ENCODE measurements at regions not wholly inside any gene's neighbourhood (a gene's known extent, or its start where the extent isn't known, plus 50 kb on each side); places are given as distances from the start of the nearest gene placed in this dataset.

- Histone ChIP-seq H3K36me3 (no peaks in the 10 kb centered on the region), H3K9me3 (ENCODE audit: severe bottlenecking) (no peaks in the 10 kb centered on the region), H3K27me3 (ENCODE audit: insufficient read depth, low read depth, severe bottlenecking) (no peaks in the 10 kb centered on the region), H3K27ac (no peak overlapping the region), H3K4me3 (ENCODE audit: low read depth, low read length) (no peak overlapping the region)
- TF ChIP-seq CTCF (IDR thresholded peaks at IDR 0.05; ENCODE audit: low read depth, low read length): no peak
- no peak for DNase-seq
These were observed 647.0 kb upstream of the PCDH10 start for GRCh38 chr4:132502096-132502552.

- no peak for DNase-seq
- no peaks in the 10 kb centered on the region for H3K36me3 ChIP-seq
- no peak for TF ChIP-seq CTCF (IDR thresholded peaks at IDR 0.05; ENCODE audit: low read depth, low read length)
- H3K27me3 ChIP-seq (ENCODE audit: insufficient read depth, low read depth, severe bottlenecking): no peaks in the 10 kb centered on the region
- H3K9me3 ChIP-seq (ENCODE audit: severe bottlenecking): no peaks in the 10 kb centered on the region
- H3K27ac ChIP-seq: no peak overlapping the region
- no peak overlapping the region for H3K4me3 ChIP-seq (ENCODE audit: low read depth, low read length)
These were observed 644.7 kb upstream of the PCDH10 start for GRCh38 chr4:132504438-132504837.

GRCh38 chr4:132506568-132506967, 642.5 kb upstream of the PCDH10 start:
- no peak for TF ChIP-seq CTCF (IDR thresholded peaks at IDR 0.05; ENCODE audit: low read depth, low read length)
- Histone ChIP-seq H3K27me3 (ENCODE audit: insufficient read depth, low read depth, severe bottlenecking) (no peaks in the 10 kb centered on the region), H3K4me3 (ENCODE audit: low read depth, low read length) (no peak overlapping the region), H3K9me3 (ENCODE audit: severe bottlenecking) (no peaks in the 10 kb centered on the region), H3K36me3 (no peaks in the 10 kb centered on the region), H3K27ac (no peak overlapping the region)
- no peak for DNase-seq

GRCh38 chr4:132513491-132513890, 635.6 kb upstream of the PCDH10 start:
- DNase-seq: no peak
- no peak overlapping the region for H3K4me3 ChIP-seq (ENCODE audit: low read depth, low read length)

GRCh38 chr4:132526652-132527051, 622.4 kb upstream of the PCDH10 start:
- TF ChIP-seq CTCF (IDR thresholded peaks at IDR 0.05; ENCODE audit: low read depth, low read length): no peak
- no peaks in the 10 kb centered on the region for H3K9me3 ChIP-seq (ENCODE audit: severe bottlenecking)
- DNase-seq: no peak
- no peaks in the 10 kb centered on the region for H3K27me3 ChIP-seq (ENCODE audit: insufficient read depth, low read depth, severe bottlenecking)
- H3K36me3 ChIP-seq: no peaks in the 10 kb centered on the region
- no peak overlapping the region for H3K27ac ChIP-seq
- no peak overlapping the region for H3K4me3 ChIP-seq (ENCODE audit: low read depth, low read length)

More at GRCh38 chr4:132513491-132513890, 635.6 kb upstream of the PCDH10 start:
- no peaks in the 10 kb centered on the region for H3K36me3 ChIP-seq
- H3K27ac ChIP-seq: no peak overlapping the region
- no peaks in the 10 kb centered on the region for H3K27me3 ChIP-seq (ENCODE audit: insufficient read depth, low read depth, severe bottlenecking)
- no peak for TF ChIP-seq CTCF (IDR thresholded peaks at IDR 0.05; ENCODE audit: low read depth, low read length)
- H3K9me3 ChIP-seq (ENCODE audit: severe bottlenecking): no peaks in the 10 kb centered on the region

- DNase-seq: no peak
- H3K9me3 ChIP-seq (ENCODE audit: severe bottlenecking): no peaks in the 10 kb centered on the region
- no peak overlapping the region for H3K27ac ChIP-seq
- no peak overlapping the region for H3K4me3 ChIP-seq (ENCODE audit: low read depth, low read length)
- no peaks in the 10 kb centered on the region for H3K27me3 ChIP-seq (ENCODE audit: insufficient read depth, low read depth, severe bottlenecking)
- no peaks in the 10 kb centered on the region for H3K36me3 ChIP-seq
- no peak for TF ChIP-seq CTCF (IDR thresholded peaks at IDR 0.05; ENCODE audit: low read depth, low read length)
These were observed 621.3 kb upstream of the PCDH10 start for GRCh38 chr4:132527817-132528216.

Data from WERI-Rb-1 (cell line).